NCI-H2196 (cell line): ENCODE measurements at regions not wholly inside any gene's neighbourhood (a gene's known extent, or its start where the extent isn't known, plus 50 kb on each side); places are given as distances from the start of the nearest gene placed in this dataset.
"Not testable (repeated sequence)": the region's sequence is repeated elsewhere in the genome, so short reads cannot be mapped to it uniquely, and the experiment has no call there.

Experiments used
- DNase-seq: peaks from one replicate; lab custom pipeline; 2025; ENCODE audit not compliant: unreplicated experiment; lab: John Stamatoyannopoulos, UW

- no peak for DNase-seq
Observed at GRCh38 chr3:144683065-144683464, 711.4 kb downstream of the DIPK2A start.

- no peak for DNase-seq
Observed at GRCh38 chr3:144687862-144688261, 716.2 kb downstream of the DIPK2A start.

GRCh38 chr3:144692488-144692887, 720.9 kb downstream of the DIPK2A start:
- no peak for DNase-seq

- DNase-seq, result no peak
Observed at GRCh38 chr3:144708437-144708836, 736.8 kb downstream of the DIPK2A start.

GRCh38 chr3:144737281-144737680, 765.7 kb downstream of the DIPK2A start:
- no peak for DNase-seq

- DNase-seq, result no peak
Observed at GRCh38 chr3:144743225-144743668, 771.6 kb downstream of the DIPK2A start.

- DNase-seq, result no peak
Observed at GRCh38 chr3:144744473-144744872, 772.9 kb downstream of the DIPK2A start.

- no peak for DNase-seq
Observed at GRCh38 chr3:144746631-144747030, 775.0 kb downstream of the DIPK2A start.

- not testable (repeated sequence) for DNase-seq
Observed at GRCh38 chr3:144749536-144750253, 778.1 kb downstream of the DIPK2A start.

- DNase-seq, result no peak
Observed at GRCh38 chr3:144754076-144754783, 782.6 kb downstream of the DIPK2A start.

GRCh38 chr3:144756704-144757440, 785.2 kb downstream of the DIPK2A start:
- DNase-seq, result no peak

- DNase-seq, result no peak
Observed at GRCh38 chr3:144760831-144761230, 789.2 kb downstream of the DIPK2A start.

- DNase-seq, result no peak
Observed at GRCh38 chr3:144762091-144762490, 790.5 kb downstream of the DIPK2A start.

- DNase-seq, result no peak
Observed at GRCh38 chr3:144763878-144764454, 792.3 kb downstream of the DIPK2A start.

- DNase-seq, result no peak
Observed at GRCh38 chr3:144770281-144770680, 798.7 kb downstream of the DIPK2A start.

- no peak for DNase-seq
Observed at GRCh38 chr3:144770915-144771351, 799.3 kb downstream of the DIPK2A start.

GRCh38 chr3:144771381-144771870, 799.8 kb downstream of the DIPK2A start:
- DNase-seq, result no peak

- no peak for DNase-seq
Observed at GRCh38 chr3:144772372-144772771, 800.7 kb downstream of the DIPK2A start.

- DNase-seq, result no peak
Observed at GRCh38 chr3:144773350-144773749, 801.7 kb downstream of the DIPK2A start.

- no peak for DNase-seq
Observed at GRCh38 chr3:144774897-144775296, 803.3 kb downstream of the DIPK2A start.

- DNase-seq, result no peak
Observed at GRCh38 chr3:144775551-144775950, 803.9 kb downstream of the DIPK2A start.
